ENCODE measurements at regions not wholly inside any gene's neighbourhood (a gene's known extent, or its start where the extent isn't known, plus 50 kb on each side); places are given as distances from the start of the nearest gene placed in this dataset.

DNA sequence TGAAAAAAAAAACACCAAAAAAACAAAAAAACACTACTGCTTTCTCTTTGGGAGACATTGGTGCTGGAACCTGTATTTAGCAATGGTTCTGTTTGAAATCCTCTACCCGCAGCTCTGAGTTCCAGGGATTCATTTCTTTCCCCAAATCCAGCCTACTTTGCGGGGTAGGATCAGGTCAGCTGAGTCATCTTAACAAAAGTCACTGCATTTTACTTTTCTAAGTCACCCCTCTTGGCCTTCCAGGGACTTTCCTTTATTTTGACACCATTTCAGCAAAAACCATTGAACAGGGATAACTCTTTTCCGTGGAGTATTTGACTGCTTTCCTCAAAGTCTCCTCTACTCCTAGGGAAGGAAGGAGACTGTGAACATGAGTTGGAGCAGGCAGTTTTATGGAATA lies 837.6 kb downstream of the MAFB start:
- H3K36me3 ChIP-seq (ENCODE audit: control insufficient read depth in 1 of 2, insufficient read depth in 2 of 2, low read length in 2 of 2) = no peaks in the 10 kb centered on the region
- no peak overlapping the region for H3K27ac ChIP-seq (ENCODE audit: low read depth, low read length)

DNA sequence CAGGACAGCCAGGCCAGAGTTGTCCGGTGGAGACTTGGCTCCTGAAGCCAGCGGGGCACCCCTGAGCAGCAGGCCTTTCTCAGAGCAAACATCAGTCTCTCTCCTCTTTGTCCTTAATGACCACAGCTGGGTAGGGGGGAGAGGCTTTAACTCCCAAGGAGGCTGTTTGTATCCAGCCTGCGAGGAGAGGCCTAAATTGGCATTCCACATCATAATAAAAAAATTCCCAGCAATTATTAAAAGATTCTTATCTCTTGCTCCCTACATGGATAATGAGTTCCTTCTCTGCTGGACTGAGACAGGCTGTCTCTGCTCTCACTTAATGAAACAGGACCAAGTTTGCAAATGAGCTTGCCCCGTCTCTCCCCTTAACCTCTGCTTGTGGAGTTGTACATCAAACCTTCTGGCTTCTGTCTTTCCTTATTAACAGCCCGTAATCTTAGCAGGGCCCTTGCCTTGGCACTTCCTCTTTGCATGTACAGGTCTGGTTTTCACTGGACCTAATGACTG lies 838.2 kb downstream of the MAFB start:
- no peaks in the 10 kb centered on the region for H3K9me3 ChIP-seq (ENCODE audit: control insufficient read depth in 1 of 2, low read length in 2 of 2)
- H3K27ac ChIP-seq (ENCODE audit: low read depth, low read length) = no peak overlapping the region

More for the DNA sequence above, 837.6 kb downstream of the MAFB start:
- Histone ChIP-seq H3K9me3 (ENCODE audit: control insufficient read depth in 1 of 2, low read length in 2 of 2) (no peaks in the 10 kb centered on the region), H3K9ac (ENCODE audit: low read depth in 1 of 2, low read length in 2 of 2) (no peak overlapping the region), H3K4me3 (ENCODE audit: low read depth in 1 of 2, low read length in 2 of 2) (no peak overlapping the region), H3K4me1 (ENCODE audit: control insufficient read depth in 1 of 2, insufficient read depth in 2 of 2, low read length in 2 of 2) (peaks cover 15 to 16% of the 10 kb centered on the region in 2 donors), H3K27me3 (ENCODE audit: control insufficient read depth in 1 of 2, insufficient read depth in 2 of 2, low read length in 2 of 2) (no peaks in the 10 kb centered on the region)

DNA sequence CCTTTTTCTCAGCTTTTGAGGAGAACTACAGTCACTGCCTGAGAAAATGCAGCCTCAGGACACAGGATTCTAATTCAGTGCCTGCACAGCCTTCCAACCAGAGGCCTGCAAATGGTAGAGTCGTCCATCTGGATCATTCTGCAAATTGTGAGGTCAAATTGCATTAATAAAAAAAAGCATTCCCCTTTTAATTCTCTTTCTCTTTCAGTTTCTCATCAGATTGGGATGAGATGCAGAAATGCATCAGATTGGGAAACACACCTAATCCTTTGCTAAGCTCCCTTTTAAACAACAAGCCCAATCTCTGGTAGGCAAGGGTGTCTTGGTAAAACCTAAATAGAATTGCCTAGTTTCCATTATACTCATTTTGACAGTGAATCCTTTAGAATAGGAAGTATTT lies 838.8 kb downstream of the MAFB start:
- Histone ChIP-seq H3K4me1 (ENCODE audit: control insufficient read depth in 1 of 2, insufficient read depth in 2 of 2, low read length in 2 of 2) (peaks cover 15 to 16% of the 10 kb centered on the region in 2 donors), H3K27ac (ENCODE audit: low read depth, low read length) (no peak overlapping the region), H3K9ac (ENCODE audit: low read depth in 1 of 2, low read length in 2 of 2) (no peak overlapping the region), H3K9me3 (ENCODE audit: control insufficient read depth in 1 of 2, low read length in 2 of 2) (no peaks in the 10 kb centered on the region), H3K4me3 (ENCODE audit: low read depth in 1 of 2, low read length in 2 of 2) (no peak overlapping the region), H3K36me3 (ENCODE audit: control insufficient read depth in 1 of 2, insufficient read depth in 2 of 2, low read length in 2 of 2) (no peaks in the 10 kb centered on the region), H3K27me3 (ENCODE audit: control insufficient read depth in 1 of 2, insufficient read depth in 2 of 2, low read length in 2 of 2) (no peaks in the 10 kb centered on the region)

More for the DNA sequence above, 838.2 kb downstream of the MAFB start:
- peaks cover 15 to 16% of the 10 kb centered on the region in 2 donors for H3K4me1 ChIP-seq (ENCODE audit: control insufficient read depth in 1 of 2, insufficient read depth in 2 of 2, low read length in 2 of 2)
- H3K36me3 ChIP-seq (ENCODE audit: control insufficient read depth in 1 of 2, insufficient read depth in 2 of 2, low read length in 2 of 2) = no peaks in the 10 kb centered on the region
- H3K27me3 ChIP-seq (ENCODE audit: control insufficient read depth in 1 of 2, insufficient read depth in 2 of 2, low read length in 2 of 2) = no peaks in the 10 kb centered on the region
- no peak overlapping the region for H3K4me3 ChIP-seq (ENCODE audit: low read depth in 1 of 2, low read length in 2 of 2)
- H3K9ac ChIP-seq (ENCODE audit: low read depth in 1 of 2, low read length in 2 of 2) = no peak overlapping the region

DNA sequence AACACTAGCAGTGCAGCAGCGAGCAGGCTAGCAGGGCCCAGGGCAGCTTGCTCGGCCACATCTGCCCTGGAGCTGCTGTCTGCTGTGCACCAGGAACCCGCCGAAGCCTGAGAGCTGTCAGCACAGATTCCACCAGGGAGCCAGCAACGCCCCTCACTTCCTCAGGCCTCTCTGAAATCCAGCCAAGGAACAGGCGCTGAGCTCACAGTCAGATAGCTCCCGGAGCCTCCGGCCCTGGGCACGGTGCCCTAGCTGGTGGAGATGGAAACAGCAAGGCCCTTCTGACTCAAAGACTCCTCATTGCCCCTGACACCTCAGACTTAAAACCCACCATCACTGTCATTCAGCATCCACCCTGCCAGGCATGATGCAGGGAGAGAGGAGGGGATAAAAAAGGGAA lies 839.4 kb downstream of the MAFB start:
- no peak overlapping the region for H3K9ac ChIP-seq (ENCODE audit: low read depth in 1 of 2, low read length in 2 of 2)
- H3K36me3 ChIP-seq (ENCODE audit: control insufficient read depth in 1 of 2, insufficient read depth in 2 of 2, low read length in 2 of 2) = no peaks in the 10 kb centered on the region
- no peaks in the 10 kb centered on the region for H3K27me3 ChIP-seq (ENCODE audit: control insufficient read depth in 1 of 2, insufficient read depth in 2 of 2, low read length in 2 of 2)
- peaks cover 15 to 16% of the 10 kb centered on the region in 2 donors for H3K4me1 ChIP-seq (ENCODE audit: control insufficient read depth in 1 of 2, insufficient read depth in 2 of 2, low read length in 2 of 2)
- H3K27ac ChIP-seq (ENCODE audit: low read depth, low read length) = no peak overlapping the region
- H3K9me3 ChIP-seq (ENCODE audit: control insufficient read depth in 1 of 2, low read length in 2 of 2) = no peaks in the 10 kb centered on the region
- no peak overlapping the region for H3K4me3 ChIP-seq (ENCODE audit: low read depth in 1 of 2, low read length in 2 of 2)

DNA sequence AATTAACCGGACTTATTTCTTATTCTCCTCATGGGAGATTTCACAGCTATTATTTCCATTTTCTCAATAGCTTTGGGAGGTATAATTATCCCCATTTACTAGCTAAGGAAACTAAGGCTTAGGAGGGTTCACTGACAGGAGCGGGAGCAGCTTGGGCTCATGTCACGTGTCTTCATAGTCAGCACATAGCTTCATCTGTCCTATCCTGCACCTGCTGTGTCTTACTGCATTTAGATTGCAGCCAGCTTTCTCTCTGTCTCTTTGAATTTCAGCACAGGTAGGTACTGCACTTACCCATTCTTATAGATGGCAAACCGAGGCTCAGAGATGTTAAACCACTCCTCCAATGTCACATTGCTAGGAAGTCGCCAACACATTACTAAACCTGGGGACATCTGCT lies 839.9 kb downstream of the MAFB start:
- H3K4me1 ChIP-seq (ENCODE audit: control insufficient read depth in 1 of 2, insufficient read depth in 2 of 2, low read length in 2 of 2) = peaks cover 15 to 16% of the 10 kb centered on the region in 2 donors
- H3K27ac ChIP-seq (ENCODE audit: low read depth, low read length) = no peak overlapping the region
- no peak overlapping the region for H3K9ac ChIP-seq (ENCODE audit: low read depth in 1 of 2, low read length in 2 of 2)
- no peaks in the 10 kb centered on the region for H3K36me3 ChIP-seq (ENCODE audit: control insufficient read depth in 1 of 2, insufficient read depth in 2 of 2, low read length in 2 of 2)
- no peaks in the 10 kb centered on the region for H3K9me3 ChIP-seq (ENCODE audit: control insufficient read depth in 1 of 2, low read length in 2 of 2)
- no peaks in the 10 kb centered on the region for H3K27me3 ChIP-seq (ENCODE audit: control insufficient read depth in 1 of 2, insufficient read depth in 2 of 2, low read length in 2 of 2)
- H3K4me3 ChIP-seq (ENCODE audit: low read depth in 1 of 2, low read length in 2 of 2) = no peak overlapping the region

DNA sequence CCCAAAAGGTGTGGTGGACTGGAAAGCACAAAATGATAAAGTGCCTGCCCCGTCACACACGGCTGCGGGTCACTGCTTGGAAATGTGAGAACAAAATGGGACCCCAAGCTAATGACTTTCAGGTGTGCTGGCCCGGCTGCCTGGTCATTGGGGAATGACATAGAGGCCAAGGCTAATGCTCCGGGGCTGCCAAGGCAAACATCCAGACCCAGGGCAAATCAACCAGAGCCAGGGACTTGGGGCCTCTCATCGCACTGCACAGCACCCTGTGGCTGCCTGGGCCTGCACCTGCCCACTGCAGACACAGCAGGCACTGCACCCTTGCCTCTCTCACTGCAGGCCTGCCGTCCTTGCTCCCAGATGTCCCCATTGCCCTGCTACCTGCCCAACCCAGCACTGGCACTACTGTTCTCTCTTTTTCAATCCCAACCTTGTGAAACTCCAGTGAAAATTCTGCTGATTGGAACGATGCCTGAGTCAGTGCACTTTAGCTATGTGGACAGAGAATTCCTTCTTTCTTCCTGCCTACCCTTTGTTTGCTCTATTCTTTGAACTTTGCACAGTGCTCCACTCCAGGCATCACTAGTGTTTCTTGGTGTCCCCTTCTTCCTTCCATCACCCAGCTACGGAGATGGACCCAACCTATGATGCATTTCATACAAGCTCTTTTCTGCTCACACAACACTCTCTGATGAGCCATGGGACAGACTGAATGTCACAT lies 849.5 kb downstream of the MAFB start:
- H3K36me3 ChIP-seq (ENCODE audit: control insufficient read depth in 1 of 2, insufficient read depth in 2 of 2, low read length in 2 of 2) = no peaks in the 10 kb centered on the region
- H3K9ac ChIP-seq (ENCODE audit: low read depth in 1 of 2, low read length in 2 of 2) = no peak overlapping the region

DNA sequence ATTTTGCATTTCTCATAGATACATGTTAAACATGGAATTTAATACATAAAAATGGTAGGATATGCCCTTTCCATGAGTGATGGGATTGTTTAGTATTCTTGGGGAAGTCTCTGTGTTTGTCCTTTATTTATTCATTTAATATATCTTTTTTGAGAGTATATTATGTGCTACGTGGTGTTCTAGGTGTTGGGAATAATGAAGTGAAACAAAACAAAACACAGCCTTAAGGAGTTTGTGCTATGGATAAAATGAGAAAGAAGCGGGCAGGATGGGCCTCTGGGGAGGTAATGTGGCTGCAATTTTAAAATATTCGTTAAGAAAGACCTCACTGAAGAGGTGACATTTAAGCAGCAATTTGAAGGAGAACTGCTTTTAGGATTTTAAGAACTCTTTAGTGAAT lies 851.5 kb downstream of the MAFB start:
- H3K27me3 ChIP-seq (ENCODE audit: control insufficient read depth in 1 of 2, insufficient read depth in 2 of 2, low read length in 2 of 2) = no peaks in the 10 kb centered on the region
- no peaks in the 10 kb centered on the region for H3K9me3 ChIP-seq (ENCODE audit: control insufficient read depth in 1 of 2, low read length in 2 of 2)
- no peak overlapping the region for H3K27ac ChIP-seq (ENCODE audit: low read depth, low read length)
- no peaks in the 10 kb centered on the region for H3K4me1 ChIP-seq (ENCODE audit: control insufficient read depth in 1 of 2, insufficient read depth in 2 of 2, low read length in 2 of 2)
- H3K36me3 ChIP-seq (ENCODE audit: control insufficient read depth in 1 of 2, insufficient read depth in 2 of 2, low read length in 2 of 2) = no peaks in the 10 kb centered on the region
- H3K9ac ChIP-seq (ENCODE audit: low read depth in 1 of 2, low read length in 2 of 2) = no peak overlapping the region
- H3K4me3 ChIP-seq (ENCODE audit: low read depth in 1 of 2, low read length in 2 of 2) = no peak overlapping the region

More for the DNA sequence above, 849.5 kb downstream of the MAFB start:
- H3K4me3 ChIP-seq (ENCODE audit: low read depth in 1 of 2, low read length in 2 of 2) = no peak overlapping the region
- H3K9me3 ChIP-seq (ENCODE audit: control insufficient read depth in 1 of 2, low read length in 2 of 2) = no peaks in the 10 kb centered on the region
- H3K27me3 ChIP-seq (ENCODE audit: control insufficient read depth in 1 of 2, insufficient read depth in 2 of 2, low read length in 2 of 2) = no peaks in the 10 kb centered on the region
- H3K4me1 ChIP-seq (ENCODE audit: control insufficient read depth in 1 of 2, insufficient read depth in 2 of 2, low read length in 2 of 2) = no peaks in the 10 kb centered on the region
- no peak overlapping the region for H3K27ac ChIP-seq (ENCODE audit: low read depth, low read length)

DNA sequence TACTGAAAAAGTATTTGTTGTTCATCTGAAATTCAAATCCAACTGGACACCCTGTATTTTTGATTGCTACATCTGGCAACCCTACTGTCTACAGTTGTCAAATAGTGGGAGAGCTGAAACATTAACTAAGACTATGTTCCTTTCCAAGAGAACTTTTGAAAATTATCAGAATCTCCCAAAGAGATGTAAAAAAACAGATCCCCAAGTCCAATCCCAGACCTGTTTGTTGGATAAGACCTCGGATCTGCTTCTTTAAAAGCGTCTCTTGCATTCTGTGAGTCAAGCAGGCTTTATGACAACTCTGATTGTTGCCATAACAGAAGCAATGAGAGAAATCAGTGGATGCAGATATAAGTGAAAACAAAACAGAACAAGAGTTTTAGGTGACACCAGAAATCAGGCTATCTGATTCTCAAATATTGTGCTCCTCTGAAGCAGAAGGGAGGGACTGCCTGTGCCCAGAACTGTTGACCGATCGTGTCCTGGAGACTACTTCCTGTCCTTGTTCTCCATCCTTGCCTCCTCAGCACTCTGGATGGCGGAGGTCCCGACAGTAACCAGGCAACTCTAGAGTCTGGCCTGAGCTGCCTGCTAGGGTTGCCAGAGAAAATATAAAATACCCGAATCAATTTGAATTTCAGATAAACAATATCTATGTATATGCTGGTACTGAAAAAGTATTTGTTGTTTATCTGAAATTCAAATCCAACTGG lies 853.8 kb downstream of the MAFB start:
- Histone ChIP-seq H3K4me3 (ENCODE audit: low read depth in 1 of 2, low read length in 2 of 2) (no peak overlapping the region), H3K4me1 (ENCODE audit: control insufficient read depth in 1 of 2, insufficient read depth in 2 of 2, low read length in 2 of 2) (no peaks in the 10 kb centered on the region), H3K9ac (ENCODE audit: low read depth in 1 of 2, low read length in 2 of 2) (no peak overlapping the region), H3K36me3 (ENCODE audit: control insufficient read depth in 1 of 2, insufficient read depth in 2 of 2, low read length in 2 of 2) (no peaks in the 10 kb centered on the region), H3K9me3 (ENCODE audit: control insufficient read depth in 1 of 2, low read length in 2 of 2) (no peaks in the 10 kb centered on the region), H3K27ac (ENCODE audit: low read depth, low read length) (no peak overlapping the region), H3K27me3 (ENCODE audit: control insufficient read depth in 1 of 2, insufficient read depth in 2 of 2, low read length in 2 of 2) (no peaks in the 10 kb centered on the region)

DNA sequence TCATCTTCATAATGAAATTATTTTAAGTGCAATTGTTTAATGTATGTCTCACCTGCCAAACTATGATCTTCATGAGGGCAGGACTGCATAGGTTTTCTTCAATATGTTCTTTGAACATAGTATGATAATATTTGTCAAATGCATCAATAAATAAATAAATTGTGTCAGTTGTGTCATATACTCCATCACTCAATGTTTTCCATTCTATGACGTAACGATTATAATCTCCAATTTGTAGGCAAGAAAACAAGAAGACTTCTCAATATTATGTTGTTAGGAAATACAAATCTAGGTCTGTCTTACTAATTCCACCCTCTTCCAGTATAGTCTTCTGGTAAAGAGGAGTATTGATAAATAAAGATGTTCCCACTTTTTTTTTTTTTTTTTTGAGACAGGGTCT lies 858.1 kb downstream of the MAFB start:
- no peaks in the 10 kb centered on the region for H3K9me3 ChIP-seq (ENCODE audit: control insufficient read depth in 1 of 2, low read length in 2 of 2)
- H3K27ac ChIP-seq (ENCODE audit: low read depth, low read length) = no peak overlapping the region
- no peaks in the 10 kb centered on the region for H3K36me3 ChIP-seq (ENCODE audit: control insufficient read depth in 1 of 2, insufficient read depth in 2 of 2, low read length in 2 of 2)
- no peaks in the 10 kb centered on the region for H3K27me3 ChIP-seq (ENCODE audit: control insufficient read depth in 1 of 2, insufficient read depth in 2 of 2, low read length in 2 of 2)
- H3K4me1 ChIP-seq (ENCODE audit: control insufficient read depth in 1 of 2, insufficient read depth in 2 of 2, low read length in 2 of 2) = no peaks in the 10 kb centered on the region
- H3K9ac ChIP-seq (ENCODE audit: low read depth in 1 of 2, low read length in 2 of 2) = no peak overlapping the region
- no peak overlapping the region for H3K4me3 ChIP-seq (ENCODE audit: low read depth in 1 of 2, low read length in 2 of 2)

DNA sequence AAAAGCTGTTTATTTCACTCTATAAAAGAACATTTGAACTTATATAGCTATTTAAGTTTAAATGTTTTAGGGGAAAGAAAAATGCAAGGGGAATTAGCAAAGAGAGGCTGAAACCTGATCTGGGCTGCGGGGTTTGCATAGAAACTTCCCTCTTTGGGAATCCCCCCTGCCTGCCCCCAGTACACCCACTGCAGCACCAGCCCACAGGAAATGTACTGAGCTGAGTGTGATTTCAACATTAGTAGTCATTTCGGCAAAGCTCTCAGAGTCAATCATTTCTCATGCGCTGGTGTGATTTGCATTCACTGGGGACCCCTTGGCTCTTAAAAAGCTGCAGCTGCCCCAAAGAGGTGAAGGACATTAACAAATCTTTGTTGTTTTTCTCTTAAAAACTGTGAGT lies 859.4 kb downstream of the MAFB start:
- Histone ChIP-seq H3K4me3 (ENCODE audit: low read depth in 1 of 2, low read length in 2 of 2) (no peak overlapping the region), H3K4me1 (ENCODE audit: control insufficient read depth in 1 of 2, insufficient read depth in 2 of 2, low read length in 2 of 2) (no peaks in the 10 kb centered on the region), H3K9me3 (ENCODE audit: control insufficient read depth in 1 of 2, low read length in 2 of 2) (no peaks in the 10 kb centered on the region), H3K27me3 (ENCODE audit: control insufficient read depth in 1 of 2, insufficient read depth in 2 of 2, low read length in 2 of 2) (no peaks in the 10 kb centered on the region), H3K9ac (ENCODE audit: low read depth in 1 of 2, low read length in 2 of 2) (no peak overlapping the region), H3K27ac (ENCODE audit: low read depth, low read length) (no peak overlapping the region), H3K36me3 (ENCODE audit: control insufficient read depth in 1 of 2, insufficient read depth in 2 of 2, low read length in 2 of 2) (no peaks in the 10 kb centered on the region)

All from duodenal mucosa (tissue), 2 donors.